ENCODE measurements at regions not wholly inside any gene's neighbourhood (a gene's known extent, or its start where the extent isn't known, plus 50 kb on each side); places are given as distances from the start of the nearest gene placed in this dataset.

- TF ChIP-seq CTCF (IDR thresholded peaks at IDR 0.05), result no peak
- TF ChIP-seq POLR2A (IDR thresholded peaks at IDR 0.05), result no peak
These were observed 149.1 kb upstream of the E2F8 start for GRCh38 chr11:19389787-19390303.

All from prostate gland (tissue), 2 donors.